Activated T-cell treated with anti-CD3 and anti-CD28 coated beads, Interleukin-2, amount 50 U/mL, for 48 hours (primary cell): ENCODE measurements at regions not wholly inside any gene's neighbourhood (a gene's known extent, or its start where the extent isn't known, plus 50 kb on each side); places are given as distances from the start of the nearest gene placed in this dataset.
"Not testable (repeated sequence)": the region's sequence is repeated elsewhere in the genome, so short reads cannot be mapped to it uniquely, and the experiment has no call there.

ENCODE experiments used
- DNase-seq, 2 experiments: peaks; one replicate each; pipeline ENCODE4 v3.0.0-alpha.2; 2020

- DNase-seq = no peak
Observed at GRCh38 chr3:94416768-94417167, 353.9 kb downstream of the NSUN3 start.

- no peak for DNase-seq
Observed at GRCh38 chr3:94417963-94418455, 355.1 kb downstream of the NSUN3 start.

GRCh38 chr3:94420931-94421330 is 358.1 kb downstream of the NSUN3 start:
- DNase-seq = no peak

GRCh38 chr3:94423578-94423977 is 360.7 kb downstream of the NSUN3 start:
- DNase-seq = no peak

GRCh38 chr3:94429517-94429916 is 366.7 kb downstream of the NSUN3 start:
- DNase-seq = no peak

- no peak for DNase-seq
Observed at GRCh38 chr3:94431876-94432570, 369.2 kb downstream of the NSUN3 start.

- no peak for DNase-seq
Observed at GRCh38 chr3:94433811-94434210, 370.9 kb downstream of the NSUN3 start.

- no peak for DNase-seq
Observed at GRCh38 chr3:94440767-94441493, 378.1 kb downstream of the NSUN3 start.

- no peak for DNase-seq
Observed at GRCh38 chr3:94441494-94441847, 378.6 kb downstream of the NSUN3 start.

GRCh38 chr3:94453864-94454263 is 391.0 kb downstream of the NSUN3 start:
- no peak for DNase-seq

- DNase-seq = no peak
Observed at GRCh38 chr3:94459167-94459566, 396.3 kb downstream of the NSUN3 start.

- no peak for DNase-seq
Observed at GRCh38 chr3:94460931-94461330, 398.1 kb downstream of the NSUN3 start.

GRCh38 chr3:94462931-94463330 is 400.1 kb downstream of the NSUN3 start:
- DNase-seq = no peak

- DNase-seq = no peak
Observed at GRCh38 chr3:94472511-94472910, 409.6 kb downstream of the NSUN3 start.

- DNase-seq = no peak
Observed at GRCh38 chr3:94481226-94481898, 418.5 kb downstream of the NSUN3 start.

- no peak for DNase-seq
Observed at GRCh38 chr3:94482686-94483085, 419.8 kb downstream of the NSUN3 start.

GRCh38 chr3:94483403-94483802 is 420.5 kb downstream of the NSUN3 start:
- DNase-seq = no peak

- DNase-seq = no peak
Observed at GRCh38 chr3:94494992-94495391, 432.1 kb downstream of the NSUN3 start.

- DNase-seq = no peak
Observed at GRCh38 chr3:94500146-94500545, 437.3 kb downstream of the NSUN3 start.

- DNase-seq = not testable (repeated sequence)
Observed at GRCh38 chr3:94507354-94507753, 444.5 kb downstream of the NSUN3 start.

- no peak for DNase-seq
Observed at GRCh38 chr3:94512876-94513275, 450.0 kb downstream of the NSUN3 start.

- DNase-seq = no peak
Observed at GRCh38 chr3:94513600-94513999, 450.7 kb downstream of the NSUN3 start.

GRCh38 chr3:94515983-94516382 is 453.1 kb downstream of the NSUN3 start:
- no peak for DNase-seq

- DNase-seq = no peak
Observed at GRCh38 chr3:94520364-94520763, 457.5 kb downstream of the NSUN3 start.
